ENCODE measurements at regions not wholly inside any gene's neighbourhood (a gene's known extent, or its start where the extent isn't known, plus 50 kb on each side); places are given as distances from the start of the nearest gene placed in this dataset.

DNA sequence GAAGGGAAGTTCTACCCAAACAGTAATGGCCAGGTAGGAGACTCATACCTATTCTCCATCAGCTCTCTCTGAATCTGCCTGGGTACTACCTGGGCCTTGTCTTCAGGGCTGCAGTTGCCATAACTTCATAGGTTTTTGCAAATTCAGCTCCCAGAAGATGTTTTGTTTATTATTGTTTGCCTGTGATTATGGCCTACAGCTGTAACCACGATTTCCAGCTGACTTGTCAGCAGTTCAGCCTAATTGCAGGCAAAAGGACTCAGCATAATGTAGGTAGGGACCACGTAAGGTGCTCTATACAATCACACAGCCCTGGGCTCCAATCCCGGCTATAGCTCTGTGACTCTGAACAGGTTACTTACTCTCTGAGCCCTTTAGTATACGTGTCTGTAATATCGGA is 187.0 kb upstream of the FN1 start:
- DNase-seq (ENCODE audit: low spot score), result no peak

DNA sequence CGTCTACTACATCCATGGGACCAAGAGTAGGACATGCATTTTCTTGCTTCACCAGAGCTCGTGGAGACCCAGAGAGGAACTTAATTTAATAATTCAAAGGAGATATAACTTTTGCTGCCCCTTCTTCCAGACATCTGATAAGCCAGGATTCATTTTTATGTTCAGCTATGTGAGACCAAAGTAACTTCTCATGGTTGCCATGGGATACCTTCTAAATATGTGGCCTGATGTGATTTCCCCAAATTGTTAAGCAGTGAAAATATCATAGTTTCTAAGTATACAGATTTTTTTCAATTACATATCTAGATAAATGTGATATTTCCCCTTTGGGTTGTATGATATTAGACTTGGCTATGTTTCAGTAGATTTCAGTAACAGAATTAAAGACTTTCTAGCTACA is 185.5 kb upstream of the FN1 start:
- DNase-seq (ENCODE audit: low spot score), result no peak

DNA sequence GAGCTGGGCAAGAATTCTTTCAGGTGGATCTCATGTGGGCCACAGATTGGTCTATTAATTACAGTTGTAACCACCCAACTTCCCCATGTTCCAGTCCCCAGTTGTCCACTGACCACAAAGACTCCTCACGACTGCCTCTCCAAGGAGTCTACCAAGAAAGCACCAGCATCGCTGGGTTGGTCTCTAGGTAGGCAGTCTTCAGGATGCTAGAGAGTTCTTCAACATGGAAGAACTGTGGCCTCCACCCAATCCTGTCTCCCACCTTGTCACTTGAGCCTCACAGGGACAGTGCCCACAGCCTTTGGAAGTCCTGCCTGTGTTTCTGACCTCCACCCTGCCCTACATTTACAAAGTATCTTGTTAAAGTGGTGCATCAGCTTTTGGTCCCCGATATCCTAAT is 184.7 kb upstream of the FN1 start:
- DNase-seq (ENCODE audit: low spot score), result no peak

DNA sequence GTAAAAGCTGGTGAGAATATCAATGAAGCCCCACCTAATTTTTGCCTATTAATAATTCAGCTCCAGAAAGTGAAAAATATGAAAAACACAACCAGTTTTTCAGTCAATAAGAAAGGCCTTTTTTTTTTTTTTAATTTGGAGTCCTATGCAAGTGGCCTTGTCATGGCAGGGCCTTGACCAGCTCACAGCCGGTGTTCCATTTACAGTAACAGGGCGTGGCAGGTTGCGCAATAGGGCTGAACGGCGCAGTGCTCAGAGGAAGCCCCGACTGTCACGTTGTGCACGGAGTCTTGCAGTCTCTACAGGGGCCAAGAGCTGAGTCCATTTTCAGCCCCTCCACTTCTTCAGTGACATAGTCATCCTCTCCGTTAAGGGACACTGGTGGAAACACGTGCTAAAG is 184.1 kb upstream of the FN1 start:
- DNase-seq (ENCODE audit: low spot score), result no peak

DNA sequence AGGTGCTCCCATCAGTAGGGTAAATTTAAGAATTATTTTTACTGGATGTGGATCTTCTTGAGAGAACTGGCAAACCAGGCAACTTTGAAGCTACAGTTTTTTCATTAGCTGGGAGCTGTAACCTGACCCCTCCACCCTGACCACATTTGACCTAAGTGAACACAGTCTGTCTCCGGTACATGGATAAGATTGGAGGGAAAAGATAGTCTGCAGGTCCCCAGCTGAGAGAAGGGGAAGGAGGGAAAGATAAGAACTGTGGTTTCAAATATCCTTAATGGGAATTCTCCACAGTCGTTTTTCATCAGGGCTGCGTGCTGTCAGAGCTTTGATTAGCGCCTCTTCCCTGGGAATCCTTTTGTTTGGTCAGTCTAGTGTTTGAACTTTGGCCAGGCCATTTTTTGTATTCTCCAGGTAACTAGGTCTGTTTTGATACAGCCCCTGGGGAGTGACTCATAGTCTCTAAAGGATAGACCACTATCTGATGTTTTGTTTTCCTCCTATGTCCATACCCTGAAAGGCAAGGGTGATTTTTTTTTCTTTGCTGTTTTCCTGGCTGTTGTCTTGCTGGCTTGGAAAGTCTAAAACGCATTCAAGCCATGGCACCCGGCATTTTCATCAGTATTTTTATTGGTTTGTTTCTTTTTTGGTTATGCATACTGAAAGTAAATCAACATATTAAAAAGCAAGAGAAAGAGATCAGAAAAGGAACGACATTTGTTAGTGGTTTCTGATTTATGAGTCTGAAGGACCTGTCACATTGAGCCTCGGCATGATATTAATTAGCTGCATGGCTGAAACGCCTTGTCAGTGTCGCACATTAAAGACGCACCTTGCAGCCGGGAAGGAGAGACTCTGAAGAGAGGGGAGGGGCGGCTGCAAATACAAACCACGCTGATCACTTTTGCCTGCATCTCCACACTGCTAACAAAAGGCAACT is 183.4 kb upstream of the FN1 start:
- peak; percentile 43 for DNase-seq (ENCODE audit: low spot score)

DNA sequence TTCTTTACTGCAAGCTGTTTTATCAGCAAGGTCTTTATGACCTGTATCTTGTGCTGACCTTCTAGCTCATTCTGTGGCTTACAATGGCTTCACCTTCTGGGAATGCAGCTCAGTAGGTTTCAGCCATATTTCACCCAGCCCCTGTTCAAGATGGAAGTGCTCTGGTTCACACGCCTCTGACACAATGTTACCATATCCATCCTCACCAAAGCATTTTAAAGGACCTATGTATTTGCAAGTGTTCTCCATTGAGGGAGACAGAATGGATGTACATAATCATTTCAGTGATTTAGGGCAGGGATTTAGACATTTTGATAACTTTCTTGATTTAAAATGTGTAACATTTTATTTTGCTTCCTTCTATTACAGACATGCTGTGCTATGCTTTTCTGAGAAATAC is 182.3 kb upstream of the FN1 start:
- DNase-seq (ENCODE audit: low spot score), result no peak

DNA sequence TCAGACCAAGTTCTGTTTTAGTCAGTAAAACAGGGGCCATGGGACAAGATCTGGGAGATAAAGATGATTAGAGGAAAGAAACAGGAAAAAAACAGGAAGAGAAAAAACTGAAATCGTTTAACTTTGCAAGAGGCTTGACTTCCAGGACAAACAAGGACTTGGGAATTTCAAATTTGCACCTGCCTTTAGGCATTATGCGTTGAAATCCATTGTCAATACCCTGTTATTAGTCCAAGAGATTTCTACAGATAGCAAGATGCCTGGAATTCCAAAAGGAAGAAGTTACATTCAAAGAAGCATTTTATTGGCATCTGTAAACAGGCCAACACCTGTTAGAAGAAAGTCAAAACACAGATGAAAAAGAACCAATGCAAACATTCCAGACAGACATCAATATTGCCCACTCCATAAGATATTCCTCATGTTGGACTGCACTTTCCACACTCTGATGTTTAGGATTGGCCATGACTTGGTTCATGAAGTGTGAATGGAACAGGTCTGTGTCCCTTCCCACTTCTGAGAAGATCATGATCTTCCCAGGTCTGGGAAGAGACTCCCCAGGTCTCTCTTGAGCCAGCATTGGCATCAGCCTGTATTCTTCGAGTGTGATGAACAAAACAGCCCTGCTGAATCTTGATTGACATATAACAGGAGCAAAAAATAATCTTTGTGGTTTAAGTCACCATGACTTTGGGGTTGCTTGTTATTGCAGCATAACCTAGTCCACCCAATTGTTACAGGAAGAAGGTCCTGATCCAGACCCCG is 181.4 kb upstream of the FN1 start:
- no peak for DNase-seq (ENCODE audit: low spot score)

DNA sequence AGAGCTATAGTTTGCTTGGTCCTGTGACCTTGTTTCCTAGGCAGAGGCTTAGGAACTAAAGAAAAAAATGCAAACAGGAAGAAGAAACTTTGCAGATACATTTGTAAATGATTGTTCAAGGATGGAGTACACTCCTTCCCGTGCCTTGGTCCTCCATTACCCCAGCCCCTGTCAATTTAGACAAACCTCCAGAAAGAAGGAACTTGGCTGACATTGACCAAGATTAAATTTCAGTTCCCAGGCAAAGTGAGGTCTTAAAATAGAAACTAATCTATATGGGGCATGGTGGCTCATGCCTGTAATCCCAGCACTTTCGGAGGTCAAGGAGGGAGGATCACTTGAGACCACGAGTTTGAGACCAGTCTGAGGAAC is 179.9 kb upstream of the FN1 start:
- DNase-seq (ENCODE audit: low spot score), result no peak

DNA sequence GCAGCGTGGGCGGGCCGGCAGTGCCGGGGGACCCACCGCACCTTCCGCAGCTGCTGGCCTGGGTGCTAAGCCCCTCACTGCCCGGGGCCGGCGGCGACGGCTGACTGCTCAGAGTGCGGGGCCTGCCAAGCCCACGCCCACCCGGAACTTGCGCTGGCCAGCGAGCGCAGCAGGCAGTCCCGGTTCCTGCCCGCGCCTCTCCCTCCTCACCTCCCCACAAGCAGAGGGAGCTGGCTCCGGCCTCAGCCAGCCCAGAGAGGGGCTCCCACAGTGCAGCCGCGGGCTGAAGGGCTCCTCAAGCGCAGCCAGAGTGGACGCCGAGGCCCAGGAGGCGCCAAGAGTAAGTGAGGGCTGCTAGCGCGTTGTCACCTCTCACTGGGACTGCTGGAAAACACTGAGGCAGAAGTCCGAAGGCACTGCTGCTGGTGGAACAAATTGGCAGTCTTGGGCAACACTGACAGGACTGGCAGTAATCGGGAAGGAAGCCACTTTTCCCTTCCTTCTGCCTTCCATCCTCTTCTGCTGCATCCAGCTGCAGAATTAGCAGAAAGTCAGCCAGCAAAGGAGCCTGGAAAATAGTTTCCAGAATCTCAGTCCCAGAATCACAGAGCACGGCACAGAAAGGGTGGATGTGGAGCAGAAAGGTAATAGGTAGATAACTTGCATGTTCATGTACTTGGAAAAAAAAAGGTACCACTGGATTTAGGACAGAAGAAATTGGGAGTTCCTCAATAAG is 179.4 kb upstream of the FN1 start:
- no peak for DNase-seq (ENCODE audit: low spot score)

DNA sequence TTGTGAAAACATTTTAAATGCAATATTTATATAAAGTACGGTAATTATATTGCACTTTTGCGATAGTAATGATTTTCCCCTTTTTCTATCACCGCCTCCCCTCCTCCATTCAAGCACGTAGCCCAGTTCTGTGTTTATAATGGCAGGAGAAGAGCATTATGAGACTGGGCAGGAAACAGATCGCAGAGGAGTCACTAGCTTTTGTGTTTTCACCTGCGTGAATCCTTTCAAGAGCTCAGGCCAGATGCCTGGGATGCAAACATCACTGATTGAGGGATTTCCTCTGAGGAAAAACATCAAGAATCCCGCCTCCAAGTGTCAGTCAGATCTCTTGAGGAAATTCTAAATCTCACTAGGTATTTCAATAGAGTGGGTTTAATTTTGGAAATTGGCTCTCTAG is 178.4 kb upstream of the FN1 start:
- DNase-seq (ENCODE audit: low spot score), result no peak

DNA sequence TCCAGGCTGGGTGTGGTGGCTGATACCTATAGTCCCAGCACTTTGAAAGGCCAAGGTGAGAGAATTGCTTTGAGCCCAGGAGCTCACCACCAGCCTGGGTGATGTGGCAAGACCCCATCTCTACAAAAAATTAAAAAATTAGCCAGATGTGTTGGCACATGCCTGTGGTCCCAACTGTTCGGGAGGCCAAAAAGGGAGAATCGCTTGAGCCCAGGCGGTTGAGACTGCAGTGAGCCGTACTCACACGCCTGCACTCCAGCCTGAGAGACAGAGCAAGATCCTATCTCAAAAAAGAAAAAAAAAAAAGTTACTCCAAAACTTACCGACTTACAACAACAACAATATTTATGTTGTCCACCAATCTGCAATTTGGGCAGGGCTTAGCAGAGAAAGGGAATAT is 178.0 kb upstream of the FN1 start:
- DNase-seq (ENCODE audit: low spot score), result no peak

DNA sequence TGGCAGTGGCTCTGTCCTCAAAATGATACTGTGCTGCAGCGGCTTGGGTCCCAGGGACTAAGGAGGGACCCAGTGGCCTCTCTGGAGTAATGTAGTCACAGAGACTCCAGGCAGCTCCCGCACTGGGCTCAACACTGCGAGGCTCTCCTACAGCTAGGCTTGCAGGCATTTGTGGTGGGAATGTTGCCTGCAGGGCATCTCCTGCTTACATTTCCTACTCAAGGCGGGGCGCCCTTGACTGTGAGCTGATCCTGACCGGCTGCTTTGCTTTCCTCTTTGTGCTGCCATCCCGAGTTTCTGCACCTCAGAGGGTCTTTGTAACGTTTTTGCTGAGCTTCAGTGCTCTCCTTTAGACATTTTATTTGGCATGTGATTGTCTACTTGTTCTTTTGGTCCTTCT is 177.4 kb upstream of the FN1 start:
- DNase-seq (ENCODE audit: low spot score), result no peak

DNA sequence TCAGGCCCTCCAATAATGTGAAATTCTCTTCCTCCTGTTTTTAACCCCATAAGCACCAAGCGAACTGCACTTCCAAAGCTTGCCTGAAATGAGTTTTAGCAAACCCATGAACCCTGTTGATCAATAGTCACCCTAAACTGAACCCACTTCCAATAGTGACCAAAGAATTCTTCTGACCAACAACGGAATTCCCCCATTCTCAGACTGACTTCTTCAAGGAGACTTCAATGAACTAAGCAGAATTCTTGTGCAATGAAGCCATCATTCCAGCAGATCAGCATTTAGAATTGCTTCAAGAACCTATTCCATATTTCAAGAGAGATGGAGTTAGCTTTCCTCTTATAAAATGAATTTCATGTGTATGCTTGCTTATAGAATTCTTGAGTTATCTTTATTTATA is 176.9 kb upstream of the FN1 start:
- no peak for DNase-seq (ENCODE audit: low spot score)

DNA sequence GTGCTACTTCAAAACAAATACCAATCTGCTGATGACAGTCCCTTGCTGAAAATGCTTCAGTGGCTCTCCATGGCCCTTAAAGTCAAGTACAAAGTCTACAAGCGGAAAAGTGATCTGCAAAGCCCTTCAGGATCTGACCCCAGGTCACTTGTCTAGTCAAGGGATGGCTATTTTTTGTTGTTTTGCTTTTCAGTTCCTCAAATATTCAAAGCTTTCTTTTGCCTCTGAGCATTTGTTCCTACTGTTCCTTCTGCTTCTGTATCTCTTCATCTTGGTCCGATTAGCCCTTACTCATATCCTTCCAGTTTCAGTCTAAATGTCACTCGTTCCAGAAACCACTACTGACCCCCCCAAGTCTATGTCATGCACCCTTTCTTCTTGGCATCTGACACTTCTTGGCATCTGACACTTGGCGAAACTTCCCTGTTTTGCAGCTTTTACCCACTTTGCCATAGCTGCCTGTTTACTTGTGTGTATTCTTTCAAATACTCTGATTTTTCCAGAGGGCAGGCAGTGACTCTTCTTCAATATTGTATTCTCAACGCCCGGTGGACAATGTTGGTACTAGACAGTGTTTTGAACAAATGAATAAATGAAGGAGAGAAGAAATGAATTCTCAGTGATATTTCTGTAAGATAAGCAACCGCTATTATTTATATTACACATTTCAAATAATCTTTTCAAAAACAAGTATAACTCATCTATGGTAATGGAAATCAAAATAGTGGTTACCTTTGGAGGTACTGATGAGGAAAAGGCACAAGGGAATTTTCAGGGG is 175.9 kb upstream of the FN1 start:
- DNase-seq (ENCODE audit: low spot score), result no peak

DNA sequence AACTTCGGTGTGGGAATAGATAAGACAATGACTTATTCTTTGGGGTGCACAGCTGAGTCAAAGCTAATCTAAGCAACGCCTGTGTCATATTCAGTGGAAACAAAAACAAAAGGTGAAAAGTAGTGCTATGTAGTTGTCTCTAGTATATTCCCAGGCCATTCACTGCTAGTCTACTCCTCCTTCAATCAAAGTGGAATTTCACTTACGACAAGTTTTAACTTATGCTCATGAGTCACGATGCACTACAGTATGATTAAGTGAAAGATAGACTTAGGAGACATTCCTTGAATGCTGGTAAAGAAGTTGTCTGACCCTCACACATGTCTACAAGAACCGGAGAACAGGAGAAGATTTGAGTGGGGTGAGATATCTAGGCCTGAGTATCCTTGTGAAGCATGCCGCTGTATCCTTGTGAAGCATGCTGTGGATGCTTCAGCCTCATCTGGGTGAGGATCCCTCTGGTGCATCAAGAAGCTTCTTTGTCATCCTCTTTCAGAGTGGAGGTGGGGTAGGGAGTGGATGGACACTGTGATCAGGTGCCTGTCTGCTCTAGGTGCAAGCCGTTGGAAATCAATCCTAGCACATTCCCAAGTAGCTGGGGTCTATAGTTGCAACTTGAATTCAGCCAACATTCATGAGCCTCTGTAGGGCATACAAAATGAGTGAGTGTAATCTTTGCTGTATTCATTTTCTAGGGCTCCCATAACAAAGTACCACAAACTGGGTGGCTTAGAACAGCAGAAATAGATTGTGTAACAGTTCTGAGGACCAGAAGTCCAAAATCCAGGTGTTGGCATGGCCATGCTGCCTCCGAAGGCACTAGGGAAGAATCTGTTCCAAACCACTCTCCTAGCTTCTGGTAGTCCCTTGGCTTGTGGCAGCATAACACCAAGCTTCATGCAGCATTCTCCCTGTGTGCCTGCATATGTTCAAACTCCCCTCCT is 173.5 kb upstream of the FN1 start:
- DNase-seq (ENCODE audit: low spot score), result no peak

DNA sequence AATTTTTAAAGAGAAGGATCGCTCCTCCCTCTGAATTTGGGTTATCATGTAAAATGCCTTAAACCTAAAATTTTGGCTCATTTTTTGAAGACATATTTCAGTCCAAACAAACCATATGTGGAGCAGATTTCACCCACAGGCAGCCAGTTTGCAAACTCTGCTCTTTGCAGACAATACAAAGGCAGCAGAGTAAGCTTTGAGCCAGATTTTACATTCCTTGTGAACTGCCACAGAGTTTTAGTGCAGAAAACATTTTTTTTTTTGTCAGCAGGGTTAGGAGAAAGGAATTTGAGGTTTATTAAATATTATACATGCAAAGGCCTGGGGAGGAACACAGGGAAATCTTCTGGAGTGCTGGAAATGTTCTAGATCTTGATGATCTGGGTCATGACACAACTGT is 171.9 kb upstream of the FN1 start:
- no peak for DNase-seq (ENCODE audit: low spot score)

DNA sequence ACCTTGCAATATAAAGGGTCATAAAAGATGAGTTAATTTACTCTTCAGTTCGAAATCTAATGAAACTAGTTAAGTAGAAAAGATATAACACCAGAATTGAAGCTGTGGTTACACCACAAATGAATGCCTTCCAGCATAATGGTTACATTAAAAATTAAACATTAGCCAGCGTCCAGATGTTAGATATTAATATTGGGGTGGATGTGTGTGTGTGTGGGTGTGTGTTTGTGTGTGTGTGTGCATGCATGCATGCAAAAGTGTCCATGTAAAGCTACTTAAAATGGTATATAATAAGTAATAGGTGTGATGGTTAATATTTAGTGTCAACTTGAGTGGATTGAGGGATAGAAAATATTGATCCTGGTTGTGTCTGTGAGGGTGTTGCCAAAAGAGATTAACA is 170.4 kb upstream of the FN1 start:
- no peak for DNase-seq (ENCODE audit: low spot score)

DNA sequence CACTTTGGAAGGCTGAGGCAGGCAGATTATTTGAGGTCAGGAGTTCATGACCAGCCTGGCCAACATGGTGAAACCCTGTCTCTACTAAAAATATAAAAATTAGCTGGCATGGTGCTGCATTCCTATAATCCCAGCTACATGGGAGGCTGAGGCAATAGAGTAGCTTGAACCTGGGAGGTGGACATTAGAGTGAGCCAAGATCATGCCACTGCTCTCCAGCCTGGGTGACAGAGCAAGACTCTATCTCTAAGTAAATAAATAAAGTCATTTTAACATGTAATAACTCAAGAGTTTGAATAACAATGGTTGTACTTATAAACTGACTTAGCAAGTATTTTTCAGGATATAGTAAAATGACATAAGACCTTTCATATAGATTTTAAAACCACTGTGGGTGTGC is 169.3 kb upstream of the FN1 start:
- no peak for DNase-seq (ENCODE audit: low spot score)

DNA sequence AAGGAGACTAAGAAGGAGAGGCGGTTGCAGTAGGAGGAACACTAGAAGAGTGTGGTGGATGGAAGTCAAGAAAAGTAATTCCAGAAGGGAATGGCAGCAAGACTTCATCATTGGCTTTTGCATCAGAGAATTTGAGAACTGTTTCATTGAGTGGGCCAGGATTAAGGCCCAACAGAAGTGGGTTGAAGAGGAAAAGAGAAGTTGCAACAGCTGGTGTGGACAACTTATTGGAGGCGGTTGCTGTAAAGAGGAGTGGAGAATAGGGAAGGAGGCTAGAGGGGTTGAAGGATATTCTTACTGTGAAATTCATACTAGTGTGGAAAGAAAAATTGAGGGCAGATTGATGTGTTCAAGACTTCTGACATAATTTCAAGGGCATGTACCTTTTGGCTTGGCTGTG is 168.7 kb upstream of the FN1 start:
- DNase-seq (ENCODE audit: low spot score), result no peak

DNA sequence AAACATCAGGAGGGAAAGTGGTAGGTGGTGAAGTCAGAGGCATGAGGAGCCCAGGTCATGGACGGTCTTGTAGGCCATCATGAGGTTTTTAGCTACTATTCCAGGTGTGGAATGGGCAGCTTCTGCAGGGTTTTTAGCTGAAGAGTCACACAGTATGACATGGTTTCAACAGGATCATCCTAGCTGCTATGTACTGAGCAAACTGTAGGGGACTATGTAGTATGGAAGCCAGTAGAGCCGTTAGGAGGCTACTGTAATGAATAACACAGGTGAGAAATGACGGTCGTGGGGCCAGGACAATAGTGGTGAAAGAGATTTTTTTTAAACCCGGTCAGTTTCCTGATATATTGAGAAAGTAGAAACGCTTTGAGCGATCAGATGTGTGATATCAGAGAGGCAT is 167.6 kb upstream of the FN1 start:
- no peak for DNase-seq (ENCODE audit: low spot score)

DNA sequence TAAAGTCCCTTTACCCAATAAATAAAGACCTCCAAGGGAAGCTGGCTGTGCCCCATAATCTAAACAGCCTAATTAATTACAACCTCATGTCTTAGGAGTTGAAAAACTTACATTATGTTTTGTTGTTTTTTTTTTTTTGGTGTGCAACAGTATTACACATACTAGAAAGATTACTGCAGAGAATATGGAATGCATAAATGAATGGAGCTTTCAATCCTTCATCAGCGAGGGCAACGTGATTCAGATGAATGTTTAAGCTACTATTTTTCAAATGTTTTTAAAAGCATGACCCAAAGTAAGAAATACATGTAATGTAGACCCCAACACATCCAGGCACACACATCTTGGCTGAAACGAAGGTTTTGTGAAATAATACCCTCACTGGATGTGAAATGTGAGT is 167.1 kb upstream of the FN1 start:
- DNase-seq (ENCODE audit: low spot score), result no peak
